ENCODE measurements at regions not wholly inside any gene's neighbourhood (a gene's known extent, or its start where the extent isn't known, plus 50 kb on each side); places are given as distances from the start of the nearest gene placed in this dataset.

DNA sequence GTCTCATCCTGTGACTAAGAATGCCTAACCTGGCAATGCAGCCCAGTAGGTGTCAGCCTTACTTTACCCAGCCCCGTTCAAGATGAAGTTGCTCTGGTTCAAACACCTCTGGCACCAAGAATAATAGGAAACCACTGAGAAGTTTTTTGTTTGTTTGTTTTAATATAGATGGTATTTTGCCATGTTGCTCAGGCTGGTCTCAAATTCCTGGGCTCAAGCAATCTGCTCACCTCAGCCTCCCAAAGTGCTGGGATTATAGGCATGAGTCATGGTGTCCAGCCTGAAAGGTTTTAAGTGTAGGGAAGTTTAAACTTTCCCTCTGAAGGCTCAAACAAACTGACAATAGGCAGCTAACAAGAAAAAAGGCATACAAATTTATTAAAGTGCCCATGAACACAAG lies 51.2 kb upstream of the ABCC4 start:
- Mint-ChIP-seq H3K27me3 (no peaks in the 10 kb centered on the region), H3K4me3 (no peak overlapping the region), H3K4me1 (no peaks in the 10 kb centered on the region), H3K36me3 (ENCODE audit: low read depth) (no peaks in the 10 kb centered on the region), H3K9me3 (no peaks in the 10 kb centered on the region), H3K27ac (no peak overlapping the region)
- no peak for DNase-seq
- CTCF ChIA-PET, result no interaction called here
- POLR2A ChIA-PET, result no interaction called here

DNA sequence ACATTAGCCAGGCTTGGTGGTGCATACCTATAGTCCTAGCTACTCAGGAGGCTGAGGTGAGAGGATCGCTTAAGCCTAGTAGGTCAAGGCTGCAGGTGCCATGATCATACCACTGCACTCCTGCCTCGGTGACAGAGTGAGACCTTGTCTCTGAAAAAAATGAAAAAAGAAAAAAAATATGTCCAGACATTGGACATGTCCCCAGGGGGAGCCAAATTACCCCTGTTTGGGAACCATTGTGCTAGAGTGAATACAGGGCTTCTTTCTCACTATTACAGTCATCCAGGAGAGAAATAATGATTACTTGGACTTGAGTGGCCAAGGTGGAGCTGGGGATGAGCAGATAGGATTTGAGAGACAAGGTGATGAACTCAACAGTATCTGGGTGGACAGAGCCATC lies 52.9 kb upstream of the ABCC4 start:
- ChIA-PET CTCF (no interaction called here), POLR2A (no interaction called here)
- no peak for DNase-seq
- no peaks in the 10 kb centered on the region for H3K27me3 Mint-ChIP-seq
- no peaks in the 10 kb centered on the region for H3K4me1 Mint-ChIP-seq
- H3K36me3 Mint-ChIP-seq (ENCODE audit: low read depth), result no peaks in the 10 kb centered on the region
- no peak overlapping the region for H3K27ac Mint-ChIP-seq
- no peaks in the 10 kb centered on the region for H3K9me3 Mint-ChIP-seq
- H3K4me3 Mint-ChIP-seq, result no peak overlapping the region

DNA sequence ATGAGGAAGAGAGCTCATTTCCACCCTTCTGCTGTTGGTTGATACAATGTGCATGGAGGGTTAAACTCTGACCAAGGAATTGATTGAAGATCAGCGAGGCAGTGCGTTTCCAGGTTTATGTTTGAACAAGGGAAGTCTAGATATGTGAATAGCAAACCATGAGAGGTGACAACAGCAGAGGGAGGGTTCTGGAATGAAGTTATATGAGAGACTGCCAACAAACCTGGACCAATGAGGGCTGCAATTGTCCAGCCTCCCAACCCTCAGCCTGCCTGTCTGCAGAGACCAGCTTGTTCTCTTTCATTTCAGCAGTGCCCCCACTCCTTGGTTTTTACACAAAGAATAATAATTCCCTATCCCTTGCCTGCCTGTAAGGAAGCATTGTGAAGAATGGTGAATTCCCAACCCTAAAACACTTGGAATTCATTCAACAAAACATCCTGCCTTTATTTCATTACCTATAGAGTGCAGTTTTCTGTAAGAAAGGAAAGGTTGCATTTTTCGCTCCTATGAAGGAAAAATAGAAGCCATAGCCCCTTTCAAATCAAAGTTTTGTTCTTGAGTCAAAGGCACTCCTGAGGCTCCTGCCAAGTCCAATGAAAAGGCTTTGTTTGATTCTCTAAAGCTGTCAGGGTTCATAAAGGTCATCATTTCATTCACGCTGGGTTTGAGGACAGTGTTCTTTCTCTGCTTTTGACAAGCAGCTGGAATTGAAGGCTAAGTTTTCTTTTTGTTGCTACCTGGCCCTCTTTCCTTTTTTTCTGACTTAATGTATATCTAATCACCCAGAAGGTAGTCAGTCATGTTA lies 53.6 kb upstream of the ABCC4 start:
- Mint-ChIP-seq H3K27me3 (no peaks in the 10 kb centered on the region), H3K27ac (no peak overlapping the region), H3K4me1 (no peaks in the 10 kb centered on the region), H3K9me3 (no peaks in the 10 kb centered on the region), H3K4me3 (no peak overlapping the region), H3K36me3 (ENCODE audit: low read depth) (no peaks in the 10 kb centered on the region)
- CTCF ChIA-PET, result no interaction called here
- no peak for DNase-seq
- POLR2A ChIA-PET, result no interaction called here

DNA sequence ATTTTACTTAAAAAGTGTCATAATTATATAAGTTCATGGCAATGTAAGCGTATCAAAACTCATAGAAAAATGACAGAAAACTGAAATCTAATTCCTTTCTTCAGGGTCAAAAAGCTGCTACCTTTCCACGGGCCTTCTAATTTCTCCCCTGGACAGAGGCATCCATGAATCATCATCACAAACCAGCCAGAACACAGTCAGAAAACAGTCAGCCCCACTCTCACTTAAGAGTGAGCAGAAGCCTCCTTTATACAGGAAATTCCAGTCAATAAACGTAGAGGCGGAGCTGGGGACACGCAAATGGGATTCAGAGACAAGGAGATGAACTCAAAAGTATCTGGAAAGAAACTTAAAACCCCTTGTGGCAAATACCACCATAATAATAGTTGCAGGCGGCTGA lies 54.2 kb upstream of the ABCC4 start:
- POLR2A ChIA-PET, result no interaction called here

DNA sequence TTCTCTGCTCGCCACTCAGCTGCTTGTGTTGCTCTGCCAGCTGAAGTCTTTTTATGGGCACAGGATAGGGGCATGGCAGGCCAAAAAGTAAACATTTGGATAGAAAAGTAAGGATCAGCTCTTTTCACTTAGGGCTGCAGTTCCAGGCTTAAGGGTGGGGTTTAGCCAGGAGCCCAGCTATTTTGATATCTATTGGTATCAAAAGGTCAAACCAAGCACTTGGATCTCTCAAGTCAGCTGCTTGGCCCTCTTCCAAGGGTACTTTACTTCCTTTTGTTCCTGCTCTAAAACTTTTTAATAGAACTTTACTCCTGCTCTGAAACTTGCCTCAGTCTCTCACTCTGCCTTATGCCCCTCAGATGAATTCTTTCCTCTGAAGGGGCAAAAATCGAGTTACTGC lies 55.7 kb upstream of the ABCC4 start:
- Mint-ChIP-seq H3K4me1 (no peaks in the 10 kb centered on the region), H3K36me3 (ENCODE audit: low read depth) (no peaks in the 10 kb centered on the region), H3K9me3 (no peaks in the 10 kb centered on the region), H3K27me3 (no peaks in the 10 kb centered on the region), H3K4me3 (no peak overlapping the region), H3K27ac (no peak overlapping the region)
- CTCF ChIA-PET, result no interaction called here
- DNase-seq, result no peak
- POLR2A ChIA-PET, result no interaction called here

More for the DNA sequence above, 54.2 kb upstream of the ABCC4 start:
- no peaks in the 10 kb centered on the region for H3K4me1 Mint-ChIP-seq
- DNase-seq, result no peak
- H3K36me3 Mint-ChIP-seq (ENCODE audit: low read depth), result no peaks in the 10 kb centered on the region
- no peak overlapping the region for H3K4me3 Mint-ChIP-seq
- CTCF ChIA-PET, result no interaction called here
- no peak overlapping the region for H3K27ac Mint-ChIP-seq
- H3K9me3 Mint-ChIP-seq, result no peaks in the 10 kb centered on the region
- H3K27me3 Mint-ChIP-seq, result no peaks in the 10 kb centered on the region

DNA sequence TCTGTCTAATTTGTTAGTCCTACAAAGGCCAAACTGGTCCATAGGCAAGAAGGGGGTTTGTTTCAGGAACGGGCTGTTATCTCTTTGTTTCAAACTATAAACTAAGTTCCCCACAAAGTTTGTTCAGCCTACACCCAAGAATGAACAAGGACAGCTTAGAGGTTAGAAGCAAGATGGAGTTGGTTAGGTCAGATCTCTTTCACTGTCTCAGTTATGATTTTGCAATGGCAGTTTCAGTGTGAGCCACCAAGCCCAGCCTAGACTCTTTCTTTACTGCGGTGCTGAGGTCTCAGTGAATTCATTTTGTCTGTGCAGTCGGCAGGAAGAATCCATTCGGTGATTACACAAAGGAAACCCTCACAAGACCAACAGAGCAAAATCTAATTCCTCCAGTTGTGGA lies 56.6 kb upstream of the ABCC4 start:
- DNase-seq, result no peak
- no peaks in the 10 kb centered on the region for H3K27me3 Mint-ChIP-seq
- H3K27ac Mint-ChIP-seq, result no peak overlapping the region
- H3K36me3 Mint-ChIP-seq (ENCODE audit: low read depth), result no peaks in the 10 kb centered on the region
- H3K4me3 Mint-ChIP-seq, result no peak overlapping the region
- ChIA-PET POLR2A (no interaction called here), CTCF (no interaction called here)
- no peaks in the 10 kb centered on the region for H3K4me1 Mint-ChIP-seq
- H3K9me3 Mint-ChIP-seq, result no peaks in the 10 kb centered on the region

DNA sequence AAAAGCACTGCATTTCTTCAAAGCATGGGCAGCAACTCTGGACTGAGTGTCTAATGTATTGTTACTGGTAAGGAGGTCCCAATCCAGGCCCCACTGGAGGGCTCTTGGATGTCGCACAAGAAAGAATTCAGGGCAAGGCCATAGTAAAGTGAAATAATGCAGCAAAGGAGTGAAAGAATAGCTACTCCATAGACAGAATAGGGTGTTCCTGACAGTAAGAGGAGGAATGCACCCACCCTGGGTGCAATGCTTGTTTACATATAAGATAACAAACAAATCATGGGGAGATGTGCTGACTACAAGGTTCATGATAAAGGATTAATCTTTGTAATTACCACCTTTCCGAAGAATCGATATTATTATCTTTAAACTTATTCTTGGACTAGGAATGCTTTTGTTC lies 58.8 kb upstream of the ABCC4 start:
- CTCF ChIA-PET, result no interaction called here
- no peak for DNase-seq
- POLR2A ChIA-PET, result no interaction called here
- no peaks in the 10 kb centered on the region for H3K27me3 Mint-ChIP-seq
- H3K4me3 Mint-ChIP-seq, result no peak overlapping the region
- H3K4me1 Mint-ChIP-seq, result no peaks in the 10 kb centered on the region
- H3K36me3 Mint-ChIP-seq (ENCODE audit: low read depth), result no peaks in the 10 kb centered on the region
- H3K27ac Mint-ChIP-seq, result no peak overlapping the region
- no peaks in the 10 kb centered on the region for H3K9me3 Mint-ChIP-seq

DNA sequence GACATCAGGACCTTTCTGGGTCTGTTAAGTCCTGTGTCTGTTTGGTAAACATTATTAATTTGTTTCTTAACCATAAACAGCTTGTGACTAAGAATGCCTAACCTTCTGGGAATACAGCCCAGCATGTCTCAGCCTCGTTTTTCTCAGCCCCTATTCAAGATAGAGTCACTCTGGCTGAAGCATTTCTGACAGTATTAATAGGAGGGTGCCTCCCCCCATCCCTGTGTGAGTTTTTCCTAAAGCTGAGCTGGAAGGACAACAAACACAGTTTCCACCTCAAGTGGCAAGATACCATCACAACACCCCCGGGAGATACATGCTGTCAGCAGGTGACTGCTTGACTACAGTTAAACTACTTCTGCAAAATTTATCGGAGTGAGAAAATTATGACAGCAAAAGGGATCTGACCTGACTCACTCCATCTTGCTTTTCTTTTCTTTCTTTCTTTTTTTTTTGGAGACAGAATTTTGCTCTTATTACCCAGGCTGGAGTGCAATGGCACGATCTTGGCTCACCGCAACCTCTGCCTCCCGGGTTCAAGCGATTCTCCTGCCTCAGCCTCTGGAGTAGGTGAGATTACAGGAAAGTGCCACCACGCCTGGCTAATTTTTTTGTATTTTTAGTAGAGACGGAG lies 59.3 kb upstream of the ABCC4 start:
- no peak for DNase-seq
- no peak overlapping the region for H3K27ac Mint-ChIP-seq
- CTCF ChIA-PET, result no interaction called here
- no peaks in the 10 kb centered on the region for H3K9me3 Mint-ChIP-seq
- H3K36me3 Mint-ChIP-seq (ENCODE audit: low read depth), result no peaks in the 10 kb centered on the region
- POLR2A ChIA-PET, result no interaction called here
- no peak overlapping the region for H3K4me3 Mint-ChIP-seq
- no peaks in the 10 kb centered on the region for H3K27me3 Mint-ChIP-seq
- no peaks in the 10 kb centered on the region for H3K4me1 Mint-ChIP-seq

DNA sequence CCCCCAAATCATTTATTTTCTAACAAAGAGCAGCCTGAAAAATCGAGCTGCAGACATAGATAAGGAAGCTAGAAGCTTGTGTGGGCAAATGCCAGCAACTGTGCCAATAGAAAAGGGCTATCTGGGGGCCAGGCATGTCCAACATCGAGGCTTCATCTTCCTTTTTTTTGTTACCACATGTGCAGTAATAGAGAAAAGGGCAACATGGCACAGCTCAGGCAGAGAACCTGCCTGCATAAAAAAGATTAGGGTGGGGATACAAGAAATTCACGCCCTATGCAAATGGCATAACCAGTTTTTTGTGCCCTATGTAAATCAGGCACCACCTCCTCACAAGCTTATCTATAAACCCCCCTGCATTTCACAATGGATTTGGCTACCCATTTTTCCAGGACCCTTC lies 60.4 kb upstream of the ABCC4 start:
- Mint-ChIP-seq H3K9me3 (no peaks in the 10 kb centered on the region), H3K27ac (no peak overlapping the region), H3K4me1 (no peaks in the 10 kb centered on the region), H3K4me3 (no peak overlapping the region), H3K36me3 (ENCODE audit: low read depth) (no peaks in the 10 kb centered on the region), H3K27me3 (no peaks in the 10 kb centered on the region)
- ChIA-PET POLR2A (no interaction called here), CTCF (no interaction called here)
- no peak for DNase-seq

DNA sequence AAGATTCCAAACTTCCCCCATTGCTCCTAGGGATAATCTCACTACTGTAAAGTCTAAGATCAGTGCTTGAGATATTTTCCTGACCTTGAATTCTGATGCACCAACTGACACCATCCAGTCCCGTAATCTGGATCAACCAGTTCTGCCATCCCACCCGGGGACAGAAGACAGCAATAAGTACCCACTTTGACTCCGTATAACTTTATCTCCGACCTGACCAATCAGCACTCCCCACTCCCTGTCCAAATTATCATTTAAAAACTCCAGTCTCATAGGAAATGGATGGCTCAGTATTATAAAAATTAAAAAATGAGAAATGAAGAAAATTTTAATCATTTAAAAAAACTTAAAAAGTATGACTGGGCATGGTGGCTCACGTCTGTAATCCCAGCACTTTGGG lies 61.4 kb upstream of the ABCC4 start:
- Mint-ChIP-seq H3K27ac (no peak overlapping the region), H3K9me3 (no peaks in the 10 kb centered on the region), H3K4me1 (no peaks in the 10 kb centered on the region), H3K36me3 (ENCODE audit: low read depth) (no peaks in the 10 kb centered on the region), H3K27me3 (no peaks in the 10 kb centered on the region), H3K4me3 (no peak overlapping the region)
- CTCF ChIA-PET, result no interaction called here
- POLR2A ChIA-PET, result no interaction called here
- DNase-seq, result no peak

DNA sequence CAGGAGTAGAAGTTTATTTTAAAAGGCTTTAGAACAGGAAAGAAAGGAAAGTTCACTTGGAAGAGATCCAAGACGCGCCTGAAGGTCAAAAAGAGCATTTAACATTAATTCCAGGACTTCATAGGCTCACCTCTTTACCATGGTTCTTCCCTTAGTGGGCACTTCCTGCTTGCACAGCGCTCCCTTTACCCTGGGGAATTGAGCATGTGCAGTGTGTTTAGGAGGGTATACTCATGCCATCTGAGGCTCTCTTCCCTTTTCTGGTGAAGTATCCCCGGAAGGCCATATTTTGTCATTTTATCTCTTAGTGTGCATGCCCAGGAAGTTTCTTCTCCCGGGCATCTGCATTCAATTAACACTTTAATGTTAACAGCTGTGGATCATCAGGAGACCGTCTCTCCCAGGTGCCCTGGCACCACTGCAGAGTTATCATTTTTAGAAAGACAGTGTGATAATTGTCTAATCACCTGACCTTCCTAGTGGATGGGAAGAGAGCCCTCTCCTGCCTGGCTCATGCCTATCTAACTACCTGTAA lies 66.1 kb upstream of the ABCC4 start:
- Mint-ChIP-seq H3K4me1 (no peaks in the 10 kb centered on the region), H3K4me3 (no peak overlapping the region), H3K27me3 (no peaks in the 10 kb centered on the region), H3K27ac (no peak overlapping the region), H3K36me3 (ENCODE audit: low read depth) (no peaks in the 10 kb centered on the region), H3K9me3 (no peaks in the 10 kb centered on the region)
- POLR2A ChIA-PET, result no interaction called here
- CTCF ChIA-PET, result no interaction called here
- DNase-seq, result no peak

DNA sequence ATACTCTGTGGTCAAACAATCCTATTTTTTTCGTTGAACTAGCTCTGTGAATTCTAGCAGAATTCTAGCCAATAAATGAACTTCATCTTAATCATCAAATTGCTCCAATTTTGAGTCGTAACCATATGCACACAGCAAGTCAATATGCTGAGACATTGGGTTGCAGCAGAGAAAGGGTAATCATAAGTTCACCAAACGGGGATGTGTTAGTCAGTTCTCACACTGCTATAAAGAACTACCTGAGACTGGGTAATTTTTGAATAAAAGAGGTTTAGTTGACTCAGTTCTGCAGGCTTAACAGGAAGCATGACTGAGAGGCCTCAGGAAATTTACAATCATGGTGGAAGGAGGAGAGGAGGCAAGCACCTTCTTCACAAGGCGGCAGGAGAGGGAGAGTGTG lies 67.7 kb upstream of the ABCC4 start:
- ChIA-PET POLR2A (no interaction called here), CTCF (interaction anchor here (1.0 kb wide), 1 partner anchor 36 kb away, joined by 3 read pairs; no protein-coding TSS in a partner anchor)
- no peaks in the 10 kb centered on the region for H3K27me3 Mint-ChIP-seq

DNA sequence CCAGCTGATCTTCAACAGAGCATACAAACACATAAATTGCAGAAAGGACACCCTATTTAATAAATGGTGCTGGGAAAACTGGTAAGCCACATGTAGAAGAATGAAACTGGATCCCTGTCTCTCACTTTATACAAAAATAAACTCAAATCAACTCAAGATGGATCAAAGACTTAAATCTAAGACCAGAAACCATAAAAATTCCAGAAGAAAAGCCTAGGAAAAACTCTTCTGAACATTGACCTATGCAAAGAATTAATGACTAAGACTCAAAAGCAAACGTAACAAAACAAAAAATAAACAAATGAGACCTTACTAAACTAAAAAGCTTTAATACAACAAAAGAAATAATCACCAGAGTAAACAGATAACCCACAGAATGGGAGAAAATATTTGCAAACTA lies 74.5 kb upstream of the ABCC4 start:
- POLR2A ChIA-PET, result no interaction called here
- Mint-ChIP-seq H3K9me3 (no peaks in the 10 kb centered on the region), H3K27me3 (peaks cover 3% of the 10 kb centered on the region), H3K4me3 (no peak overlapping the region), H3K27ac (no peak overlapping the region), H3K4me1 (peaks cover 5% of the 10 kb centered on the region), H3K36me3 (ENCODE audit: low read depth) (no peaks in the 10 kb centered on the region)
- CTCF ChIA-PET, result no interaction called here
- DNase-seq, result no peak

More for the DNA sequence above, 67.7 kb upstream of the ABCC4 start:
- DNase-seq, result no peak
- Mint-ChIP-seq H3K4me3 (no peak overlapping the region), H3K9me3 (no peaks in the 10 kb centered on the region), H3K4me1 (no peaks in the 10 kb centered on the region), H3K27ac (no peak overlapping the region), H3K36me3 (ENCODE audit: low read depth) (no peaks in the 10 kb centered on the region)

DNA sequence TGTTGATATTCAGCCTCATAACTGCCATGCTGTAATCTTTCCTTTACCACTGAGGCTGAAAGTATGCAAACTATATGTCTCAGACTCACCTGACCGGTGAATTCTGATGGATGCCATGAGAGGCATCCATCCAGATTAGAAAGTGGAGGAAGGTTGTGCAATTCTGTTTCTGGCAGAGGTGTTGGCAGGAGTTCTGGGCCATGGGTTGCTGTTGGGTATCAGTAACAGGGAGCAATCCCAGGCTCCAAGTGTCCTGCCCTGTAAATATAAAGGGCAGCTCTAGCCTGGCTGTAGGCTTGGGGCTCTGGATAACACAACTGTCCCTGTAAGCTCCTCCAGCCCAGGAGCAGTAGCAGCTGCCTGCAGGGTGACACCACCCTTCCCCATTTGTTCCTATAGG lies 77.4 kb upstream of the ABCC4 start:
- Mint-ChIP-seq H3K36me3 (ENCODE audit: low read depth) (no peaks in the 10 kb centered on the region), H3K4me3 (no peak overlapping the region)

More for the DNA sequence above, 77.4 kb upstream of the ABCC4 start:
- Mint-ChIP-seq H3K9me3 (no peaks in the 10 kb centered on the region), H3K27me3 (peaks cover 3% of the 10 kb centered on the region), H3K27ac (no peak overlapping the region), H3K4me1 (peaks cover 5% of the 10 kb centered on the region)
- CTCF ChIA-PET, result interaction anchor here (0.7 to 2.1 kb wide), 4 partner anchors 11 to 190 kb away, joined by 3 to 10 read pairs (median 4); no protein-coding TSS in a partner anchor
- POLR2A ChIA-PET, result no interaction called here
- no peak for DNase-seq
